WTC11 (cell line): ENCODE measurements at regions not wholly inside any gene's neighbourhood (a gene's known extent, or its start where the extent isn't known, plus 50 kb on each side); places are given as distances from the start of the nearest gene placed in this dataset.

Source experiments
- ATAC-seq: fragments of 200-7000 bp; cut with Tn5 transposase; 2 replicates; pipeline ENCODE4 v1.10.0; 2021; ENCODE audit warnings: mild to moderate bottlenecking, moderate library complexity
- CTCF ChIA-PET: fragments of 300-600 bp; sonication (Branson Sonifier 250); formaldehyde crosslinking; loops from one replicate; lab custom pipeline; 2021; ENCODE audit warnings: antibody characterized with exemption; lab: Charles Lee
- POLR2A ChIA-PET: fragments of 350-600 bp; sonication (Branson Sonifier 250); formaldehyde crosslinking; loops from one replicate; lab custom pipeline; 2021; ENCODE audit warnings: antibody characterized with exemption; lab: Charles Lee
- DNase-seq: peaks from one replicate; pipeline ENCODE4 v3.0.0; 2021; ENCODE audit warnings: low spot score
- H3K27ac Mint-ChIP-seq: 2 replicates; pipeline ENCODE4 v1.8.0; 2021; ENCODE audit warnings: mixed read lengths
- H3K27me3 Mint-ChIP-seq: 2 replicates; pipeline ENCODE4 v1.8.0; 2021; ENCODE audit warnings: low read depth, mild to moderate bottlenecking, moderate library complexity, mixed read lengths
- H3K36me3 Mint-ChIP-seq: 2 replicates; pipeline ENCODE4 v1.8.0; 2021; ENCODE audit warnings: mixed read lengths
- H3K4me1 Mint-ChIP-seq: 2 replicates; pipeline ENCODE4 v1.8.0; 2022; ENCODE audit warnings: mixed read lengths
- H3K4me3 Mint-ChIP-seq: 2 replicates; pipeline ENCODE4 v1.8.0; 2021; ENCODE audit warnings: mild to moderate bottlenecking, moderate library complexity, mixed read lengths
- H3K9me3 Mint-ChIP-seq: 2 replicates; pipeline ENCODE4 v1.8.0; 2021; ENCODE audit warnings: mixed read lengths
- ATF3 ChIP-seq: sonication (generic); formaldehyde crosslinking; conservative IDR thresholded peaks from 2 replicates; pipeline ENCODE4 v1.8.1; 2022; ENCODE audit warnings: mild to moderate bottlenecking, missing genetic modification reagents
- CBFB ChIP-seq: sonication (generic); formaldehyde crosslinking; IDR thresholded peaks from 2 replicates; pipeline ENCODE4 v1.8.1; 2022; ENCODE audit warnings: mild to moderate bottlenecking, low read depth, missing genetic modification reagents
- CREM ChIP-seq: sonication (generic); formaldehyde crosslinking; IDR thresholded peaks from 2 replicates; pipeline ENCODE4 v1.8.1; 2022; ENCODE audit warnings: mild to moderate bottlenecking, missing genetic modification reagents, moderate library complexity
- ETV6 ChIP-seq: sonication (generic); formaldehyde crosslinking; IDR thresholded peaks from 2 replicates; pipeline ENCODE4 v1.8.1; 2022; ENCODE audit warnings: mild to moderate bottlenecking, missing genetic modification reagents
- GRHL2 ChIP-seq: fragments of 250-450 bp; sonication (Bioruptor Pico); IDR thresholded peaks from 2 replicates; pipeline ENCODE4 v1.8.0; 2022; ENCODE audit warnings: mild to moderate bottlenecking, moderate library complexity; ENCODE audit not compliant: insufficient replicate concordance, severe bottlenecking
- GTF2I ChIP-seq: fragments of 250-450 bp; sonication (Bioruptor Pico); conservative IDR thresholded peaks from 2 replicates; pipeline ENCODE4 v1.4.0; 2021; ENCODE audit warnings: mild to moderate bottlenecking
- HMGA2 ChIP-seq: fragments of 250-450 bp; sonication (Bioruptor Pico); IDR thresholded peaks from 2 replicates; pipeline ENCODE4 v1.4.0; 2021; ENCODE audit warnings: mild to moderate bottlenecking, moderate library complexity
- NFATC4 ChIP-seq: fragments of 250-450 bp; sonication (Bioruptor Pico); IDR thresholded peaks from 2 replicates; pipeline ENCODE4 v1.9.0; 2021; ENCODE audit warnings: mild to moderate bottlenecking
- NFYB ChIP-seq: sonication (generic); formaldehyde crosslinking; conservative IDR thresholded peaks from 2 replicates; pipeline ENCODE4 v1.8.0; 2022; ENCODE audit warnings: low read depth, missing genetic modification reagents
- NR2C2 ChIP-seq: sonication (generic); formaldehyde crosslinking; IDR thresholded peaks from 2 replicates; pipeline ENCODE4 v1.8.0; 2022; ENCODE audit warnings: mild to moderate bottlenecking, missing genetic modification reagents
- PREB ChIP-seq: sonication (generic); formaldehyde crosslinking; IDR thresholded peaks from 2 replicates; pipeline ENCODE4 v1.8.1; 2022; ENCODE audit warnings: mild to moderate bottlenecking, missing genetic modification reagents, moderate library complexity, borderline replicate concordance
- ZBTB21 ChIP-seq: sonication (generic); formaldehyde crosslinking; IDR thresholded peaks from 2 replicates; pipeline ENCODE4 v1.8.1; 2023; ENCODE audit warnings: mild to moderate bottlenecking, missing genetic modification reagents, borderline replicate concordance
- ZBTB43 ChIP-seq: sonication (generic); formaldehyde crosslinking; IDR thresholded peaks from 2 replicates; pipeline ENCODE4 v1.8.1; 2023; ENCODE audit warnings: mild to moderate bottlenecking, missing genetic modification reagents
- TF ChIP-seq, protein P1 (sequence below): sonication (generic); formaldehyde crosslinking; IDR thresholded peaks from 2 replicates; pipeline ENCODE4 v1.8.0; 2022; ENCODE audit warnings: mild to moderate bottlenecking, missing genetic modification reagents
- TF ChIP-seq, protein P2 (sequence below): fragments of 250-450 bp; sonication (Bioruptor Pico); IDR thresholded peaks from 2 replicates; pipeline ENCODE4 v1.9.0; 2021; ENCODE audit warnings: mild to moderate bottlenecking
- TF ChIP-seq, protein P3 (sequence below): fragments of 250-450 bp; sonication (Bioruptor Pico); IDR thresholded peaks from 2 replicates; pipeline ENCODE4 v1.9.0; 2021; ENCODE audit warnings: mild to moderate bottlenecking, borderline replicate concordance
- TF ChIP-seq, protein P4 (sequence below): sonication (generic); formaldehyde crosslinking; IDR thresholded peaks from 2 replicates; pipeline ENCODE4 v1.8.1; 2022; ENCODE audit warnings: mild to moderate bottlenecking, moderate library complexity, missing genetic modification reagents

GRCh38 chr5:125181955-125182354 lies 435.5 kb upstream of the ZNF608 start:
- DNase-seq (no peak), ATAC-seq (no peak)
- no peak overlapping the region for H3K27ac Mint-ChIP-seq
- ChIA-PET CTCF (no interaction called here), POLR2A (no interaction called here)
- H3K4me3 Mint-ChIP-seq: no peak overlapping the region
- peaks cover 16% of the 10 kb centered on the region for H3K9me3 Mint-ChIP-seq
- TF ChIP-seq ZBTB43 (no peak), GTF2I (CRISPR knock-in tag) (no peak)
- H3K4me1 Mint-ChIP-seq: peaks cover 23% of the 10 kb centered on the region
- H3K36me3 Mint-ChIP-seq: peaks cover 8% of the 10 kb centered on the region
- no peaks in the 10 kb centered on the region; the same call in 1 of the 2 replicates for H3K27me3 Mint-ChIP-seq

DNA sequence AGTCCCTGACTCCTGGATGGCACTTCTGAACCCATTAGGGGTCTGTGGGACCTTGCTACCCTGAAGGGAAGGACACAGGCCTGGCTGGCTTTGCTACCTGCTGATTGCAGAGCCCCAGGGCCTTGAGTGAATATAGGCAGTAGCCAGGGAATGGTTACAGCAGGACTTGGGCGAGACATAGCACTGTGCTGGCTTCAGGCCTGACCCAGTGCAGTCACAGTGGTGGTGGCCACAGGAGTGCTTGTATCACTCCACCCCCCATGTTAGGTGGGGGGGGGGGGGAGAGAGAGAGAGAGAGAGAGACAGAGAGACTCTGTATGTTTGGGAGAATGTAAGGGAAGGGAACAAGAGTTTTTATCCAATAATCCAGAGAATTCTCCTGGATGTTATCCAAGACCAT lies 439.3 kb upstream of the ZNF608 start:
- H3K4me3 Mint-ChIP-seq: no peak overlapping the region
- H3K27ac Mint-ChIP-seq: no peak overlapping the region
- H3K36me3 Mint-ChIP-seq: no peaks in the 10 kb centered on the region
- H3K27me3 Mint-ChIP-seq: no peaks in the 10 kb centered on the region; the same call in 1 of the 2 replicates
- CTCF ChIA-PET: interaction anchor here (1.4 kb wide), 1 partner anchor 9 kb away, joined by 4 read pairs; no protein-coding TSS in a partner anchor
- H3K9me3 Mint-ChIP-seq: peaks cover 7% of the 10 kb centered on the region; the same call in 1 of the 2 replicates
- DNase-seq (no peak), ATAC-seq (no peak)
- TF ChIP-seq, protein P1, sequence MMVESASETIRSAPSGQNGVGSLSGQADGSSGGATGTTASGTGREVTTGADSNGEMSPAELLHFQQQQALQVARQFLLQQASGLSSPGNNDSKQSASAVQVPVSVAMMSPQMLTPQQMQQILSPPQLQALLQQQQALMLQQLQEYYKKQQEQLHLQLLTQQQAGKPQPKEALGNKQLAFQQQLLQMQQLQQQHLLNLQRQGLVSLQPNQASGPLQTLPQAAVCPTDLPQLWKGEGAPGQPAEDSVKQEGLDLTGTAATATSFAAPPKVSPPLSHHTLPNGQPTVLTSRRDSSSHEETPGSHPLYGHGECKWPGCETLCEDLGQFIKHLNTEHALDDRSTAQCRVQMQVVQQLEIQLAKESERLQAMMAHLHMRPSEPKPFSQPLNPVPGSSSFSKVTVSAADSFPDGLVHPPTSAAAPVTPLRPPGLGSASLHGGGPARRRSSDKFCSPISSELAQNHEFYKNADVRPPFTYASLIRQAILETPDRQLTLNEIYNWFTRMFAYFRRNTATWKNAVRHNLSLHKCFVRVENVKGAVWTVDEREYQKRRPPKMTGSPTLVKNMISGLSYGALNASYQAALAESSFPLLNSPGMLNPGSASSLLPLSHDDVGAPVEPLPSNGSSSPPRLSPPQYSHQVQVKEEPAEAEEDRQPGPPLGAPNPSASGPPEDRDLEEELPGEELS (CRISPR knock-in tag): no peak
- TF ChIP-seq, protein P2, sequence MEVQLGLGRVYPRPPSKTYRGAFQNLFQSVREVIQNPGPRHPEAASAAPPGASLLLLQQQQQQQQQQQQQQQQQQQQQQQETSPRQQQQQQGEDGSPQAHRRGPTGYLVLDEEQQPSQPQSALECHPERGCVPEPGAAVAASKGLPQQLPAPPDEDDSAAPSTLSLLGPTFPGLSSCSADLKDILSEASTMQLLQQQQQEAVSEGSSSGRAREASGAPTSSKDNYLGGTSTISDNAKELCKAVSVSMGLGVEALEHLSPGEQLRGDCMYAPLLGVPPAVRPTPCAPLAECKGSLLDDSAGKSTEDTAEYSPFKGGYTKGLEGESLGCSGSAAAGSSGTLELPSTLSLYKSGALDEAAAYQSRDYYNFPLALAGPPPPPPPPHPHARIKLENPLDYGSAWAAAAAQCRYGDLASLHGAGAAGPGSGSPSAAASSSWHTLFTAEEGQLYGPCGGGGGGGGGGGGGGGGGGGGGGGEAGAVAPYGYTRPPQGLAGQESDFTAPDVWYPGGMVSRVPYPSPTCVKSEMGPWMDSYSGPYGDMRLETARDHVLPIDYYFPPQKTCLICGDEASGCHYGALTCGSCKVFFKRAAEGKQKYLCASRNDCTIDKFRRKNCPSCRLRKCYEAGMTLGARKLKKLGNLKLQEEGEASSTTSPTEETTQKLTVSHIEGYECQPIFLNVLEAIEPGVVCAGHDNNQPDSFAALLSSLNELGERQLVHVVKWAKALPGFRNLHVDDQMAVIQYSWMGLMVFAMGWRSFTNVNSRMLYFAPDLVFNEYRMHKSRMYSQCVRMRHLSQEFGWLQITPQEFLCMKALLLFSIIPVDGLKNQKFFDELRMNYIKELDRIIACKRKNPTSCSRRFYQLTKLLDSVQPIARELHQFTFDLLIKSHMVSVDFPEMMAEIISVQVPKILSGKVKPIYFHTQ: no peak
- TF ChIP-seq, protein P3, sequence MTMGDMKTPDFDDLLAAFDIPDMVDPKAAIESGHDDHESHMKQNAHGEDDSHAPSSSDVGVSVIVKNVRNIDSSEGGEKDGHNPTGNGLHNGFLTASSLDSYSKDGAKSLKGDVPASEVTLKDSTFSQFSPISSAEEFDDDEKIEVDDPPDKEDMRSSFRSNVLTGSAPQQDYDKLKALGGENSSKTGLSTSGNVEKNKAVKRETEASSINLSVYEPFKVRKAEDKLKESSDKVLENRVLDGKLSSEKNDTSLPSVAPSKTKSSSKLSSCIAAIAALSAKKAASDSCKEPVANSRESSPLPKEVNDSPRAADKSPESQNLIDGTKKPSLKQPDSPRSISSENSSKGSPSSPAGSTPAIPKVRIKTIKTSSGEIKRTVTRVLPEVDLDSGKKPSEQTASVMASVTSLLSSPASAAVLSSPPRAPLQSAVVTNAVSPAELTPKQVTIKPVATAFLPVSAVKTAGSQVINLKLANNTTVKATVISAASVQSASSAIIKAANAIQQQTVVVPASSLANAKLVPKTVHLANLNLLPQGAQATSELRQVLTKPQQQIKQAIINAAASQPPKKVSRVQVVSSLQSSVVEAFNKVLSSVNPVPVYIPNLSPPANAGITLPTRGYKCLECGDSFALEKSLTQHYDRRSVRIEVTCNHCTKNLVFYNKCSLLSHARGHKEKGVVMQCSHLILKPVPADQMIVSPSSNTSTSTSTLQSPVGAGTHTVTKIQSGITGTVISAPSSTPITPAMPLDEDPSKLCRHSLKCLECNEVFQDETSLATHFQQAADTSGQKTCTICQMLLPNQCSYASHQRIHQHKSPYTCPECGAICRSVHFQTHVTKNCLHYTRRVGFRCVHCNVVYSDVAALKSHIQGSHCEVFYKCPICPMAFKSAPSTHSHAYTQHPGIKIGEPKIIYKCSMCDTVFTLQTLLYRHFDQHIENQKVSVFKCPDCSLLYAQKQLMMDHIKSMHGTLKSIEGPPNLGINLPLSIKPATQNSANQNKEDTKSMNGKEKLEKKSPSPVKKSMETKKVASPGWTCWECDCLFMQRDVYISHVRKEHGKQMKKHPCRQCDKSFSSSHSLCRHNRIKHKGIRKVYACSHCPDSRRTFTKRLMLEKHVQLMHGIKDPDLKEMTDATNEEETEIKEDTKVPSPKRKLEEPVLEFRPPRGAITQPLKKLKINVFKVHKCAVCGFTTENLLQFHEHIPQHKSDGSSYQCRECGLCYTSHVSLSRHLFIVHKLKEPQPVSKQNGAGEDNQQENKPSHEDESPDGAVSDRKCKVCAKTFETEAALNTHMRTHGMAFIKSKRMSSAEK (CRISPR knock-in tag): no peak
- TF ChIP-seq NFYB: no peak
- no peak for TF ChIP-seq HMGA2 (CRISPR knock-in tag)
- no peak for TF ChIP-seq ETV6 (CRISPR knock-in tag)
- no peak for TF ChIP-seq CREM
- no peak for TF ChIP-seq ATF3
- no peak for TF ChIP-seq NFATC4 (CRISPR knock-in tag)
- no peak for TF ChIP-seq NR2C2 (CRISPR knock-in tag)
- no peak for TF ChIP-seq CBFB
- TF ChIP-seq, protein P4, sequence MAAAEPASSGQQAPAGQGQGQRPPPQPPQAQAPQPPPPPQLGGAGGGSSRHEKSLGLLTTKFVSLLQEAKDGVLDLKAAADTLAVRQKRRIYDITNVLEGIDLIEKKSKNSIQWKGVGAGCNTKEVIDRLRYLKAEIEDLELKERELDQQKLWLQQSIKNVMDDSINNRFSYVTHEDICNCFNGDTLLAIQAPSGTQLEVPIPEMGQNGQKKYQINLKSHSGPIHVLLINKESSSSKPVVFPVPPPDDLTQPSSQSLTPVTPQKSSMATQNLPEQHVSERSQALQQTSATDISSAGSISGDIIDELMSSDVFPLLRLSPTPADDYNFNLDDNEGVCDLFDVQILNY (CRISPR knock-in tag): no peak
- TF ChIP-seq GRHL2 (CRISPR knock-in tag): no peak
- no peak for TF ChIP-seq PREB
- TF ChIP-seq ZBTB21 (CRISPR knock-in tag): no peak
- peaks cover 29% of the 10 kb centered on the region for H3K4me1 Mint-ChIP-seq
- POLR2A ChIA-PET: no interaction called here
